Keratinocyte (primary cell): ENCODE measurements at regions not wholly inside any gene's neighbourhood (a gene's known extent, or its start where the extent isn't known, plus 50 kb on each side); places are given as distances from the start of the nearest gene placed in this dataset.

Source experiments
- CTCF ChIP-seq, 3 experiments: IDR thresholded peaks in 1 of 3; conservative IDR thresholded peaks in 1 of 3; optimal IDR thresholded peaks in 1 of 3; 2 replicates in 2 of 3; 3 replicates in 1 of 3; pipeline versions ENCODE3 to v1.5.1; 2011; ENCODE audit warnings: low read length in 3 of 3, mild to moderate bottlenecking in 3 of 3, moderate library complexity in 2 of 3, control low read depth in 1 of 3, inconsistent platforms in 1 of 3; ENCODE audit not compliant: insufficient read depth in 2 of 3; ENCODE audit errors: extremely low read depth in 1 of 3
- EZH2 ChIP-seq: IDR thresholded peaks from one replicate; pipeline ENCODE4 v1.6.1; 2012; ENCODE audit warnings: inconsistent platforms, mild to moderate bottlenecking, low read length, moderate library complexity

- TF ChIP-seq CTCF (optimal IDR thresholded peaks at IDR 0.05 in 1 of 3, IDR thresholded peaks at IDR 0.05 in 1 of 3, conservative IDR thresholded peaks at IDR 0.05 in 1 of 3; ENCODE audit: extremely low read depth in 1 of 3, insufficient read depth in 2 of 3, low read length in 3 of 3) = no peak
- TF ChIP-seq EZH2 = no peak
Measured at GRCh38 chr11:128324531-128325141, 262.7 kb downstream of the ETS1 start.
